Body of pancreas (tissue), 4 donors: ENCODE measurements at regions not wholly inside any gene's neighbourhood (a gene's known extent, or its start where the extent isn't known, plus 50 kb on each side); places are given as distances from the start of the nearest gene placed in this dataset.

Experiments used
- ATAC-seq: fragments of 150-250 bp; one replicate; pipeline ENCODE4 v1.9.1; 2016
- DNase-seq, 4 donors: peaks; one replicate each; pipeline ENCODE4 v3.0.0-alpha.2; 2019
- H3K27ac ChIP-seq, 4 donors: fragments of 200-600 bp; sonication (generic); 1 replicate in 3 of 4; 2 replicates in 1 of 4; pipeline versions ENCODE4 v1.5.1 to v1.6.1; 2016 to 2019; ENCODE audit warnings: mild to moderate bottlenecking in 1 of 4, mixed read lengths in 1 of 4, moderate library complexity in 1 of 4
- H3K27me3 ChIP-seq, 2 donors: fragments of 200-600 bp; sonication (generic); one replicate each; pipeline ENCODE4 v1.6.0; 2016; ENCODE audit warnings: mild to moderate bottlenecking in 1 of 2
- H3K36me3 ChIP-seq, 2 donors: fragments of 200-600 bp; sonication (generic); replicated peaks in 1 of 2; 2 replicates each; pipeline ENCODE4 v1.5.1; 2016; ENCODE audit warnings: low read depth in 2 of 2; ENCODE audit not compliant: insufficient read depth in 1 of 2
- H3K4me1 ChIP-seq: fragments of 200-600 bp; sonication (generic); one replicate; pipeline ENCODE4 v1.6.0; 2016
- H3K4me3 ChIP-seq, 2 donors: fragments of 200-600 bp; sonication (generic); 1 replicate in 1 of 2; 2 replicates in 1 of 2; pipeline ENCODE4 v1.5.1; 2016 to 2019
- H3K9me3 ChIP-seq, 3 donors: fragments of 200-600 bp; sonication (generic); 1 replicate in 2 of 3; 2 replicates in 1 of 3; pipeline ENCODE4 v1.5.1; 2016
- POLR2A ChIP-seq, 3 donors: fragments of 450-650 bp; IDR thresholded peaks; one replicate each; pipeline ENCODE4 v1.6.1; 2016; ENCODE audit warnings: antibody characterized with exemption in 3 of 3, mild to moderate bottlenecking in 2 of 3
- WGBS, 2 donors: methylation state at CpG; one replicate each; pipeline ENCODE4 v1.1.5; 2017; 5-methylcytosine and 5-hydroxymethylcytosine counted together
- intact Hi-C: fragments of 100-400 bp; cut with DNase I; formaldehyde crosslinking; loops from one replicate; pipeline ENCODE4 v1.15.1; 2023
- TF ChIP-seq, protein P1 (sequence below), 7 experiments: fragments of 450-650 bp in 4 of 7; fragments of 200-600 bp in 3 of 7; sonication (generic) in 3 of 7; IDR thresholded peaks; one replicate each; pipeline ENCODE4 v1.5.1; 2016 to 2019; ENCODE audit warnings: antibody characterized with exemption in 7 of 7

DNA sequence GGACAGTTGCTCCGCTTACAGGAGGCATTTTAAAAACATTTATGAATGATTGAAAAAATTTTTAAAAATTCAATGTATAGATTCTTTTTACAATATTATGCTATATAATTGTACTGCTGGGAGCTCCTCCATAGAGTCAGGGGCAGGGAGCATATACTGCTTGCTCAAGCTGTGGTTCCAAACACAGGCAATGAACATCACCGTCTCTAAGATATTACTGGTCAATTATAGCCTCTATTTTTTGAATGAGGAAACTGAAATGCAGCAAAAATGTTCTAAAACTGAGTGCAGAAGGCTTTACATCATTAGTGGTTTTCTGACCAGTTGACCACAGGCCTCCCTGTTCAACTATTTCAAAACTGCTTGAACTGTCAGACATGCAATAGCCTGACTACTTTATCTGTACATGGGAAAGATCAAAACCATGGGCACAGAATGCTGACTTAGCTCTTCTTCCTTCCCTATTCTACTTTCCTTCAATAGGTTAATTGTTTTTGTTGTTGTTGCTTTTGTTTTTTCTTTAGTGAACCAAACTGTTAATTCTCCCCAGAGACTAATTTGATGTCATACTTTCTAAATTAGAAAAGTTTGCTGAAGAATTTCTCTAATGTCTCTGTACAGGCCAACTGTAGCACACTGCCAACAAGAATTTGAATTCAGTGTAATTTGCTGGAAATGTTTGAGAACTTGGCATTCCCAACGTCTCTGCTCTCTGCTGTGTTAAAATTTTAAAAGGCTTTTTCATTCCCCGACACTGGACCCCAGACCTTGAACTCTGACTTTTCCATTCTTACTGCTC lies 107.6 kb upstream of the MPDZ start:
- Histone ChIP-seq H3K27me3 (no peaks in the 10 kb centered on the region), H3K27ac (no peak overlapping the region), H3K4me1 (no peaks in the 10 kb centered on the region), H3K36me3 (no peaks in the 10 kb centered on the region), H3K9me3 (peaks cover 0 to 6% (median 0%) of the 10 kb centered on the region in 3 donors), H3K4me3 (no peak overlapping the region)
- peak in 1 of 4 donors; percentile 17 for DNase-seq
- peak; percentile 65 for ATAC-seq
- intact Hi-C loops = no loop called here
- 63 to 70% methylated on average over 4 of the region's 4 CpGs for WGBS, 2 donors
- TF ChIP-seq, protein P1, sequence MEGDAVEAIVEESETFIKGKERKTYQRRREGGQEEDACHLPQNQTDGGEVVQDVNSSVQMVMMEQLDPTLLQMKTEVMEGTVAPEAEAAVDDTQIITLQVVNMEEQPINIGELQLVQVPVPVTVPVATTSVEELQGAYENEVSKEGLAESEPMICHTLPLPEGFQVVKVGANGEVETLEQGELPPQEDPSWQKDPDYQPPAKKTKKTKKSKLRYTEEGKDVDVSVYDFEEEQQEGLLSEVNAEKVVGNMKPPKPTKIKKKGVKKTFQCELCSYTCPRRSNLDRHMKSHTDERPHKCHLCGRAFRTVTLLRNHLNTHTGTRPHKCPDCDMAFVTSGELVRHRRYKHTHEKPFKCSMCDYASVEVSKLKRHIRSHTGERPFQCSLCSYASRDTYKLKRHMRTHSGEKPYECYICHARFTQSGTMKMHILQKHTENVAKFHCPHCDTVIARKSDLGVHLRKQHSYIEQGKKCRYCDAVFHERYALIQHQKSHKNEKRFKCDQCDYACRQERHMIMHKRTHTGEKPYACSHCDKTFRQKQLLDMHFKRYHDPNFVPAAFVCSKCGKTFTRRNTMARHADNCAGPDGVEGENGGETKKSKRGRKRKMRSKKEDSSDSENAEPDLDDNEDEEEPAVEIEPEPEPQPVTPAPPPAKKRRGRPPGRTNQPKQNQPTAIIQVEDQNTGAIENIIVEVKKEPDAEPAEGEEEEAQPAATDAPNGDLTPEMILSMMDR (IDR thresholded peaks at IDR 0.05) = no peak
- TF ChIP-seq POLR2A (IDR thresholded peaks at IDR 0.05) = no peak

DNA sequence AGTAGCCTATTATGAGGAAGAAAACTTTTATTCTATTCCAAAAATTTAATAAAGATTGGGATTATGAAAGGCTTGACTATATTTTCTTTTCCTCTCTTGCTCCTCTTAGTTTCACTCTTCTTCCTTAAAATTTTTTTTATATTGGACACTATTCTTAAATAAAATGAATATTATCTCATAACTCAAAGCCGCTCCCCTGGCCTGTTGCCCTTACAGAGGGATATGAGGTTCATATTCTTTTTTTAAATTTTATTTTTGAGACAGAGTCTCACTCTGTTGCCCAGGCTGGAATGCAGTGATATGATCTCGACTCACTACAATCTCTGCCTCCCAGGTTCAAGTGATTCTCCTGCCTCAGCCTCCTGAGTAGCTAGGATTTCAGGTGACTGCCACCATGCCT lies 106.8 kb upstream of the MPDZ start:
- intact Hi-C loops = no loop called here
- H3K27me3 ChIP-seq = no peaks in the 10 kb centered on the region
- ATAC-seq = no peak
- no peaks in the 10 kb centered on the region for H3K36me3 ChIP-seq
- H3K4me3 ChIP-seq = no peak overlapping the region
- no peaks in the 10 kb centered on the region for H3K4me1 ChIP-seq
- peaks cover 0 to under 1% (median 0%) of the 10 kb centered on the region in 3 donors for H3K9me3 ChIP-seq
- no peak for TF ChIP-seq POLR2A (IDR thresholded peaks at IDR 0.05)
- TF ChIP-seq, protein P1 (IDR thresholded peaks at IDR 0.05) = no peak
- DNase-seq = no peak
- 67 to 76% methylated on average over 2 of the region's 2 CpGs for WGBS, 2 donors
- H3K27ac ChIP-seq = no peak overlapping the region

DNA sequence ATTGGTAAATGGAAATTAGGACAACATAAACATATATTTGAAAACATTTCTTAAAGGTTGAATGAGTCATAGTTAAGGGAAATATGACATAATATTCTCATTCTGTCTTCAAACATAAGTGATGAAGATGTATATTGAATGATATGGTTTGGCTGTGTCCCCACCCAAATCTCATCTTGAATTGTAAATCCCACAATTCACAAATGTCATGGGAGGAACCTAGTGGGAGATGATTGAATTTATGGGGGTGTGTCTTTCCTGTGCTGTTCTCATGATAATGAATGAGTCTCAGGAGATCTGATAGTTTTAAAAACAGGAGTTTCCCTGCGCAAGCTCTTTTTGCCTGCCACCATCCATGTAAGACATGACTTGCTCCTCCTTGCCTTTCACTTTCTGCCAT lies 104.4 kb upstream of the MPDZ start:
- ATAC-seq (no peak), DNase-seq (no peak)
- 91 to 92% methylated on average over 1 of the region's 1 CpG for WGBS, 2 donors
- intact Hi-C loops = no loop called here
- Histone ChIP-seq H3K27ac (no peak overlapping the region), H3K4me3 (no peak overlapping the region), H3K36me3 (no peaks in the 10 kb centered on the region), H3K27me3 (no peaks in the 10 kb centered on the region), H3K4me1 (no peaks in the 10 kb centered on the region), H3K9me3 (no peaks in the 10 kb centered on the region)
- TF ChIP-seq, protein P1 (IDR thresholded peaks at IDR 0.05) = no peak
- no peak for TF ChIP-seq POLR2A (IDR thresholded peaks at IDR 0.05)

DNA sequence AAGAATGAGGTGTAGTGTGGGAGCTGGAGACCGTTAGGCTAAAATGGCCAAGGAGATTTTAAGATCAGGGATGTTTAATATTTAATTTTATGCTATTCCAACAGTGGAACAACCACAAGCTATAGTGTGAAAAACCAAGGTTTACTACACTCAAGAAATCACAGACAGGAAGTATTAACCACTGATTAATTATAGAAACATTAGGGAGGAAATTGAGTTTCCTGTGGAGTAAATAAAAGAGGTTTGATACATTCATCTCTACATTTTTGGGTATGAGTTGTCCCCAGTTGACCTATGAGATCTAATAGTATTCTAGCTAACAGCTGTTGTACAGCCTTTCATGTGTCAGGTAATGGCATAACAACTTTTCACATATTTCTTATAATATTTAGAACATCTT lies 103.7 kb upstream of the MPDZ start:
- TF ChIP-seq POLR2A (IDR thresholded peaks at IDR 0.05) = no peak
- TF ChIP-seq, protein P1 (IDR thresholded peaks at IDR 0.05) = no peak
- intact Hi-C loops = no loop called here
- DNase-seq (no peak), ATAC-seq (no peak)
- WGBS, 2 donors = 47 to 54% methylated on average over 1 of the region's 1 CpG
- Histone ChIP-seq H3K27me3 (no peaks in the 10 kb centered on the region), H3K36me3 (no peaks in the 10 kb centered on the region), H3K4me3 (no peak overlapping the region), H3K27ac (no peak overlapping the region), H3K9me3 (no peaks in the 10 kb centered on the region), H3K4me1 (no peaks in the 10 kb centered on the region)

DNA sequence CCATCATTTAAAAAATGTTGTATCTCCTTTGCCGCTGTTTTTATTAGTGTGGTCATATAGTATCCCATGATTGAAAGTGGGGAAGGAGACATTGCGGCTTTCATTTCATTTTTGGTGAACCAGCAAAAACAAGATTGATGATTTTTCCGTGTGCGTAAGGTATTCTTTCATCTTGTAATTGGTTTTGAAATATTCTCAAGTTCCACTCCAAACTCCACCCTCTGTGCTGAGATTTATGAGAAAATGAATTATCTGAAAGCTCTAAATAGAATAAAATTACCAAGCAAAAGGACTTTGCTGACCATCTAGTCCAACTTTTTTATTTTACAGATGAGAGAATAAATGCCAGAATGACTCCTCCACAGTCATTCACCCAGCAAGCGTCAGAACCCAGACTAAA lies 103.1 kb upstream of the MPDZ start:
- no peak for TF ChIP-seq POLR2A (IDR thresholded peaks at IDR 0.05)
- TF ChIP-seq, protein P1 (IDR thresholded peaks at IDR 0.05) = no peak
- ATAC-seq (no peak), DNase-seq (no peak)
- Histone ChIP-seq H3K27ac (no peak overlapping the region), H3K27me3 (no peaks in the 10 kb centered on the region), H3K9me3 (no peaks in the 10 kb centered on the region), H3K4me1 (no peaks in the 10 kb centered on the region), H3K36me3 (no peaks in the 10 kb centered on the region), H3K4me3 (no peak overlapping the region)
- intact Hi-C loops = no loop called here
- WGBS, 2 donors = 79% methylated on average over 5 of the region's 5 CpGs
